Mesendoderm (in vitro differentiated cells): ENCODE measurements at regions not wholly inside any gene's neighbourhood (a gene's known extent, or its start where the extent isn't known, plus 50 kb on each side); places are given as distances from the start of the nearest gene placed in this dataset.

Experiments used
- DNase-seq: peaks from one replicate; pipeline ENCODE4 v3.0.0; 2013
- H2AK5ac ChIP-seq: 2 replicates; pipeline ENCODE4 v1.6.1; 2013; ENCODE audit warnings: low read length, inconsistent platforms
- H2BK120ac ChIP-seq: 2 replicates; pipeline ENCODE4 v1.6.1; 2013; ENCODE audit warnings: low read depth, mild to moderate bottlenecking, low read length, moderate library complexity, mixed read lengths
- H2BK15ac ChIP-seq: replicated peaks from 2 replicates; pipeline ENCODE4 v1.6.1; 2013; ENCODE audit warnings: low read depth, mild to moderate bottlenecking, moderate library complexity
- H2BK5ac ChIP-seq: 2 replicates; pipeline ENCODE4 v1.6.1; 2013; ENCODE audit warnings: low read length, inconsistent platforms
- H3K18ac ChIP-seq: 2 replicates; pipeline ENCODE4 v1.6.1; 2013; ENCODE audit warnings: mild to moderate bottlenecking, low read length, mixed read lengths
- H3K23ac ChIP-seq: one replicate; pipeline ENCODE4 v1.6.1; 2013; ENCODE audit warnings: low read length
- H3K27ac ChIP-seq: 2 replicates; pipeline ENCODE4 v1.5.1; 2013; ENCODE audit warnings: low read depth, mild to moderate bottlenecking, inconsistent platforms, low read length, moderate library complexity
- H3K27me3 ChIP-seq: 2 replicates; pipeline ENCODE4 v1.6.1; 2013; ENCODE audit warnings: low read length, control low read depth, mild to moderate bottlenecking, inconsistent platforms; ENCODE audit not compliant: insufficient read depth, poor library complexity
- H3K36me3 ChIP-seq: 2 replicates; pipeline ENCODE4 v1.6.1; 2013; ENCODE audit warnings: low read length, inconsistent platforms; ENCODE audit not compliant: control insufficient read depth, insufficient read depth
- H3K4ac ChIP-seq: one replicate; pipeline ENCODE4 v1.6.1; 2013; ENCODE audit warnings: low read depth, mild to moderate bottlenecking, low read length, moderate library complexity
- H3K4me1 ChIP-seq: 2 replicates; pipeline ENCODE4 v1.6.1; 2013; ENCODE audit warnings: low read depth, low read length, inconsistent platforms; ENCODE audit not compliant: control insufficient read depth
- H3K4me2 ChIP-seq: 2 replicates; pipeline ENCODE4 v1.6.1; 2013; ENCODE audit warnings: low read length
- H3K4me3 ChIP-seq: 2 replicates; pipeline ENCODE4 v1.5.1; 2013; ENCODE audit warnings: mild to moderate bottlenecking, low read length
- H3K56ac ChIP-seq: one replicate; pipeline ENCODE4 v1.6.1; 2013; ENCODE audit warnings: low read length
- H3K79me1 ChIP-seq: 2 replicates; pipeline ENCODE4 v1.6.1; 2013; ENCODE audit warnings: low read length, inconsistent platforms
- H3K79me2 ChIP-seq: 2 replicates; pipeline ENCODE4 v1.6.1; 2013; ENCODE audit warnings: mild to moderate bottlenecking, low read length; ENCODE audit not compliant: control insufficient read depth, insufficient read depth
- H3K9ac ChIP-seq: 2 replicates; pipeline ENCODE4 v1.6.1; 2013; ENCODE audit warnings: low read length, inconsistent platforms
- H4K5ac ChIP-seq: one replicate; pipeline ENCODE4 v1.6.1; 2013; ENCODE audit warnings: low read length
- H4K8ac ChIP-seq: one replicate; pipeline ENCODE4 v1.6.1; 2013; ENCODE audit warnings: low read depth, mild to moderate bottlenecking, control low read depth, low read length, moderate library complexity
- WGBS: extraction: QIAGEN DNeasy Blood & Tissue Kit; methylation state at CpG from one replicate; pipeline ENCODE4 v1.1.7; 2013; ENCODE audit warnings: low lambda C conversion rate, missing lambda C conversion rate; ENCODE audit not compliant: insufficient coverage; ENCODE audit errors: extremely low coverage; 5-methylcytosine and 5-hydroxymethylcytosine counted together

GRCh38 chr4:188454575-188454974 is 315.3 kb downstream of the TRIML1 start:
- Histone ChIP-seq H3K36me3 (no peaks in the 10 kb centered on the region), H3K4me1 (peaks cover 2% of the 10 kb centered on the region), H3K27ac (no peak overlapping the region), H4K8ac (no peak overlapping the region), H2BK120ac (no peak overlapping the region), H4K5ac (no peak overlapping the region), H3K4me3 (no peak overlapping the region), H3K18ac (no peak overlapping the region), H2BK15ac (no peak overlapping the region), H3K4ac (no peak overlapping the region), H3K79me2 (no peaks in the 10 kb centered on the region), H3K79me1 (no peaks in the 10 kb centered on the region), H2AK5ac (no peak overlapping the region), H3K27me3 (no peaks in the 10 kb centered on the region), H3K4me2 (no peak overlapping the region), H3K9ac (no peak overlapping the region), H3K23ac (no peak overlapping the region), H3K56ac (no peak overlapping the region), H2BK5ac (no peak overlapping the region)
- no peak for DNase-seq
- no CpG with 5 or more reads among the region's 5 CpGs for WGBS

GRCh38 chr4:188455062-188455752 is 316.0 kb downstream of the TRIML1 start:
- Histone ChIP-seq H3K4me2 (no peak overlapping the region), H2BK5ac (no peak overlapping the region), H3K27me3 (no peaks in the 10 kb centered on the region), H3K56ac (no peak overlapping the region), H4K8ac (no peak overlapping the region), H3K79me1 (no peaks in the 10 kb centered on the region), H3K4me1 (peaks cover 2% of the 10 kb centered on the region), H3K27ac (no peak overlapping the region), H2BK15ac (no peak overlapping the region), H3K4ac (no peak overlapping the region), H2AK5ac (no peak overlapping the region), H3K4me3 (peak overlapping the region; percentile 19), H4K5ac (no peak overlapping the region), H3K9ac (no peak overlapping the region), H3K23ac (no peak overlapping the region), H3K18ac (no peak overlapping the region), H3K36me3 (no peaks in the 10 kb centered on the region), H3K79me2 (no peaks in the 10 kb centered on the region), H2BK120ac (no peak overlapping the region)
- DNase-seq: peak; percentile 47
- WGBS: no CpG with 5 or more reads among the region's 6 CpGs

GRCh38 chr4:188459381-188459780 is 320.1 kb downstream of the TRIML1 start:
- H2BK120ac ChIP-seq: no peak overlapping the region
- no peak overlapping the region for H3K23ac ChIP-seq
- WGBS: no CpG with 5 or more reads among the region's 1 CpG
- H3K18ac ChIP-seq: no peak overlapping the region
- H4K5ac ChIP-seq: no peak overlapping the region
- no peak overlapping the region for H2BK5ac ChIP-seq
- no peak for DNase-seq
- no peak overlapping the region for H3K4ac ChIP-seq
- H4K8ac ChIP-seq: no peak overlapping the region
- H3K36me3 ChIP-seq: no peaks in the 10 kb centered on the region
- no peaks in the 10 kb centered on the region for H3K79me1 ChIP-seq
- H3K79me2 ChIP-seq: no peaks in the 10 kb centered on the region
- no peak overlapping the region for H3K4me3 ChIP-seq
- no peak overlapping the region for H3K27ac ChIP-seq
- H3K4me2 ChIP-seq: no peak overlapping the region
- H2AK5ac ChIP-seq: no peak overlapping the region
- no peaks in the 10 kb centered on the region for H3K4me1 ChIP-seq
- H3K9ac ChIP-seq: no peak overlapping the region
- H3K27me3 ChIP-seq: no peaks in the 10 kb centered on the region
- no peak overlapping the region for H2BK15ac ChIP-seq
- no peak overlapping the region for H3K56ac ChIP-seq

- no peak overlapping the region for H2BK15ac ChIP-seq
Observed at GRCh38 chr4:188463909-188464308, 324.7 kb downstream of the TRIML1 start.

GRCh38 chr4:188466001-188466400 is 326.8 kb downstream of the TRIML1 start:
- no peak overlapping the region for H3K4ac ChIP-seq
- no peaks in the 10 kb centered on the region for H3K79me1 ChIP-seq
- no peak overlapping the region for H2BK15ac ChIP-seq
- no peak overlapping the region for H2BK120ac ChIP-seq
- H4K5ac ChIP-seq: no peak overlapping the region
- H3K27ac ChIP-seq: no peak overlapping the region
- H3K27me3 ChIP-seq: no peaks in the 10 kb centered on the region
- no peaks in the 10 kb centered on the region for H3K79me2 ChIP-seq
- no peak overlapping the region for H2BK5ac ChIP-seq
- H2AK5ac ChIP-seq: no peak overlapping the region
- H3K56ac ChIP-seq: no peak overlapping the region
- no peaks in the 10 kb centered on the region for H3K36me3 ChIP-seq
- H3K23ac ChIP-seq: no peak overlapping the region
- WGBS: no CpG with 5 or more reads among the region's 1 CpG
- H3K4me3 ChIP-seq: no peak overlapping the region
- no peak overlapping the region for H4K8ac ChIP-seq
- DNase-seq: no peak
- H3K18ac ChIP-seq: no peak overlapping the region
- H3K9ac ChIP-seq: no peak overlapping the region
- no peaks in the 10 kb centered on the region for H3K4me1 ChIP-seq
- H3K4me2 ChIP-seq: no peak overlapping the region

More at GRCh38 chr4:188463909-188464308, 324.7 kb downstream of the TRIML1 start:
- no peak overlapping the region for H3K9ac ChIP-seq
- H2AK5ac ChIP-seq: no peak overlapping the region
- no peak overlapping the region for H2BK120ac ChIP-seq
- H3K18ac ChIP-seq: no peak overlapping the region
- H3K4me3 ChIP-seq: no peak overlapping the region
- no peaks in the 10 kb centered on the region for H3K4me1 ChIP-seq
- no peaks in the 10 kb centered on the region for H3K79me2 ChIP-seq
- DNase-seq: no peak
- H3K36me3 ChIP-seq: no peaks in the 10 kb centered on the region
- no CpG with 5 or more reads among the region's 2 CpGs for WGBS
- H3K79me1 ChIP-seq: no peaks in the 10 kb centered on the region
- H3K4ac ChIP-seq: no peak overlapping the region
- no peaks in the 10 kb centered on the region for H3K27me3 ChIP-seq
- H3K4me2 ChIP-seq: no peak overlapping the region
- H3K56ac ChIP-seq: no peak overlapping the region
- H3K27ac ChIP-seq: no peak overlapping the region
- no peak overlapping the region for H2BK5ac ChIP-seq
- H4K8ac ChIP-seq: no peak overlapping the region
- no peak overlapping the region for H4K5ac ChIP-seq
- H3K23ac ChIP-seq: no peak overlapping the region

- no peak overlapping the region for H4K5ac ChIP-seq
- no peak overlapping the region for H2BK120ac ChIP-seq
- H4K8ac ChIP-seq: no peak overlapping the region
- no peak overlapping the region for H3K23ac ChIP-seq
- H3K18ac ChIP-seq: no peak overlapping the region
- no peak overlapping the region for H3K56ac ChIP-seq
- H3K27me3 ChIP-seq: no peaks in the 10 kb centered on the region
- H3K4me2 ChIP-seq: no peak overlapping the region
- peaks cover 1% of the 10 kb centered on the region for H3K36me3 ChIP-seq
- no peaks in the 10 kb centered on the region for H3K79me1 ChIP-seq
- H2BK15ac ChIP-seq: no peak overlapping the region
- H3K9ac ChIP-seq: no peak overlapping the region
- no peak overlapping the region for H3K4me3 ChIP-seq
- no peak overlapping the region for H2BK5ac ChIP-seq
- H2AK5ac ChIP-seq: no peak overlapping the region
- no peaks in the 10 kb centered on the region for H3K4me1 ChIP-seq
- H3K4ac ChIP-seq: no peak overlapping the region
- H3K27ac ChIP-seq: no peak overlapping the region
- no CpG with 5 or more reads among the region's 5 CpGs for WGBS
- H3K79me2 ChIP-seq: no peaks in the 10 kb centered on the region
- no peak for DNase-seq
Observed at GRCh38 chr4:188484256-188484655, 345.0 kb downstream of the TRIML1 start.
